ENCODE measurements at regions not wholly inside any gene's neighbourhood (a gene's known extent, or its start where the extent isn't known, plus 50 kb on each side); places are given as distances from the start of the nearest gene placed in this dataset.

DNA sequence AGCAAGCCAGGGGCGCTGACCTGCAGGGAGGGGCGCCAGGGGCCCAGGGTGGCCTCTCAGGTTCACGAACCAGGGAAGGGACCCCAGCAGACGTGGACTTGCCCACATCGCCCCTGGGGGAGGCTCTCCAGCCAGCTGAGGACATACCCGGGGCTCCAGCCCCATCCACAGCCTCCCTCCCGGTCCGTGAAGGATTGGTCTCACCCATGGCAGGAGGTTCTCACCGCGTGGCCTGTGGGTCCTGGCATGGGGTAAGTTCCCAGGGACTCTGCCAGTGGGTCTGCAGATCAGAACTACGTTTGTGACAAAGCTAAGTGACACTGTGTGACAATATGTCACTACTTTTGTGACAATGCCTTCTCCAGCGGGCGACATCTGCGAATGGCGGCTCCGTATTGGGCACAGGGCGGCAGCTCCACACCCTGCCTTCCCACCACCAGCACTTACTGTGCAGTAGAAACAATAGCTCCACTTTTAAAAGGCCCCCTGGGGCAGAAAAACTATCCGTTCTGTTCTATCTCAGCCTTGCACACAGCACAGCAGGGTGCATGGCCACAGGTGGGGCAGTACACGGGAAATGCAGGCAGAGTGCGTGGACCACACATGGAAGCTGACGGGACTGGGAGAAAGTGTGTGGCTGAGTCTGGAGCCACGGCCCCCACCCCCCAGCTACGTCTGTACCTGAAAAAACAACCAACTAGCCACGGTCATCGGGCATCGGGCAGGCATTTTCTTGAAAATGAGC, 65.2 kb upstream of the CTDP1 start:
- Histone ChIP-seq H3K4me1 (ENCODE audit: control insufficient read depth in 2 of 2, insufficient read depth in 2 of 2, low read length in 2 of 2) (no peaks in the 10 kb centered on the region), H3K27ac (ENCODE audit: low read depth in 1 of 2, low read length in 1 of 2) (no peak overlapping the region), H3K36me3 (ENCODE audit: control insufficient read depth in 2 of 2, insufficient read depth in 2 of 2, low read length in 1 of 2) (no peaks in the 10 kb centered on the region), H3K9me3 (ENCODE audit: control insufficient read depth in 2 of 2, insufficient read depth in 1 of 2, low read length in 1 of 2) (peaks cover 0 to 9% of the 10 kb centered on the region in 2 donors), H3K4me3 (ENCODE audit: low read length in 2 of 2) (no peak overlapping the region), H3K27me3 (ENCODE audit: control insufficient read depth in 2 of 2, insufficient read depth in 1 of 2, low read length in 1 of 2) (peaks cover 3 to 14% of the 10 kb centered on the region in 2 donors)
- DNase-seq (ENCODE audit: low read depth in 6 of 9, low spot score in 9 of 9): no peak
- 94% methylated on average over 26 of the region's 26 CpGs for WGBS

DNA sequence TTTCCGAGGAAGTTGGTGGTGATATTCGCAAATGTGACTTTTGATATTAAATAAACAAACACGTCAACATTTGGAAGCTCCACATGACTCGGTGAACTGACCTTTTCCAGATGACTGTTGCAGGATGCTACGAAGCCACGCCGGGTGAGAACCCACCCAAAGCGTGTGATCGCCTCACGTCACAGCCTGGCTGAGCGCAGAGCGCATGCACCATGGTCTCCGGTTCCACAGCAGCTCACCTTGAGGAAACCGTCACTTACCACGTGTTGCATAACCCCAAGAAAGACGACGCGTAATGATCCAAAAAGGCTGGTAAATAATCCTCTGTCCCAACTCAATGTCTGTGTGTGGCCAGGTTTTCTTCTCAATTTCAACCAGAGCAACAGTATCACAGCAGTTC, 64.5 kb upstream of the CTDP1 start:
- Histone ChIP-seq H3K27ac (ENCODE audit: low read depth in 1 of 2, low read length in 1 of 2) (no peak overlapping the region), H3K9me3 (ENCODE audit: control insufficient read depth in 2 of 2, insufficient read depth in 1 of 2, low read length in 1 of 2) (peaks cover 0 to 9% of the 10 kb centered on the region in 2 donors), H3K4me1 (ENCODE audit: control insufficient read depth in 2 of 2, insufficient read depth in 2 of 2, low read length in 2 of 2) (no peaks in the 10 kb centered on the region), H3K36me3 (ENCODE audit: control insufficient read depth in 2 of 2, insufficient read depth in 2 of 2, low read length in 1 of 2) (no peaks in the 10 kb centered on the region), H3K27me3 (ENCODE audit: control insufficient read depth in 2 of 2, insufficient read depth in 1 of 2, low read length in 1 of 2) (peaks cover 3 to 14% of the 10 kb centered on the region in 2 donors), H3K4me3 (ENCODE audit: low read length in 2 of 2) (no peak overlapping the region)
- WGBS: 91% methylated on average over 18 of the region's 18 CpGs
- no peak for DNase-seq (ENCODE audit: low read depth in 6 of 9, low spot score in 9 of 9)

- H3K9me3 ChIP-seq (ENCODE audit: control insufficient read depth in 2 of 2, insufficient read depth in 1 of 2, low read length in 1 of 2): peaks cover 0 to 9% of the 10 kb centered on the region in 2 donors
- H3K27ac ChIP-seq (ENCODE audit: low read depth in 1 of 2, low read length in 1 of 2): no peak overlapping the region
- DNase-seq (ENCODE audit: low read depth in 6 of 9, low spot score in 9 of 9): no peak
- 94% methylated on average over 7 of the region's 7 CpGs for WGBS
- H3K36me3 ChIP-seq (ENCODE audit: control insufficient read depth in 2 of 2, insufficient read depth in 2 of 2, low read length in 1 of 2): no peaks in the 10 kb centered on the region
- no peaks in the 10 kb centered on the region for H3K4me1 ChIP-seq (ENCODE audit: control insufficient read depth in 2 of 2, insufficient read depth in 2 of 2, low read length in 2 of 2)
- peaks cover 3 to 14% of the 10 kb centered on the region in 2 donors for H3K27me3 ChIP-seq (ENCODE audit: control insufficient read depth in 2 of 2, insufficient read depth in 1 of 2, low read length in 1 of 2)
- H3K4me3 ChIP-seq (ENCODE audit: low read length in 2 of 2): no peak overlapping the region
Observed at GRCh38 chr18:79615586-79615985, 64.0 kb upstream of the CTDP1 start.

GRCh38 chr18:79616651-79617510, 62.7 kb upstream of the CTDP1 start:
- Histone ChIP-seq H3K4me3 (ENCODE audit: low read length in 2 of 2) (peak overlapping the region in 1 of 2 donors; percentile 1), H3K9me3 (ENCODE audit: control insufficient read depth in 2 of 2, insufficient read depth in 1 of 2, low read length in 1 of 2) (peaks cover 0 to 9% of the 10 kb centered on the region in 2 donors), H3K36me3 (ENCODE audit: control insufficient read depth in 2 of 2, insufficient read depth in 2 of 2, low read length in 1 of 2) (no peaks in the 10 kb centered on the region), H3K27ac (ENCODE audit: low read depth in 1 of 2, low read length in 1 of 2) (no peak overlapping the region), H3K27me3 (ENCODE audit: control insufficient read depth in 2 of 2, insufficient read depth in 1 of 2, low read length in 1 of 2) (peaks cover 3 to 14% of the 10 kb centered on the region in 2 donors), H3K4me1 (ENCODE audit: control insufficient read depth in 2 of 2, insufficient read depth in 2 of 2, low read length in 2 of 2) (no peaks in the 10 kb centered on the region)
- DNase-seq (ENCODE audit: low read depth in 6 of 9, low spot score in 9 of 9): no peak
- 45% methylated on average over 77 of the region's 89 CpGs for WGBS

DNA sequence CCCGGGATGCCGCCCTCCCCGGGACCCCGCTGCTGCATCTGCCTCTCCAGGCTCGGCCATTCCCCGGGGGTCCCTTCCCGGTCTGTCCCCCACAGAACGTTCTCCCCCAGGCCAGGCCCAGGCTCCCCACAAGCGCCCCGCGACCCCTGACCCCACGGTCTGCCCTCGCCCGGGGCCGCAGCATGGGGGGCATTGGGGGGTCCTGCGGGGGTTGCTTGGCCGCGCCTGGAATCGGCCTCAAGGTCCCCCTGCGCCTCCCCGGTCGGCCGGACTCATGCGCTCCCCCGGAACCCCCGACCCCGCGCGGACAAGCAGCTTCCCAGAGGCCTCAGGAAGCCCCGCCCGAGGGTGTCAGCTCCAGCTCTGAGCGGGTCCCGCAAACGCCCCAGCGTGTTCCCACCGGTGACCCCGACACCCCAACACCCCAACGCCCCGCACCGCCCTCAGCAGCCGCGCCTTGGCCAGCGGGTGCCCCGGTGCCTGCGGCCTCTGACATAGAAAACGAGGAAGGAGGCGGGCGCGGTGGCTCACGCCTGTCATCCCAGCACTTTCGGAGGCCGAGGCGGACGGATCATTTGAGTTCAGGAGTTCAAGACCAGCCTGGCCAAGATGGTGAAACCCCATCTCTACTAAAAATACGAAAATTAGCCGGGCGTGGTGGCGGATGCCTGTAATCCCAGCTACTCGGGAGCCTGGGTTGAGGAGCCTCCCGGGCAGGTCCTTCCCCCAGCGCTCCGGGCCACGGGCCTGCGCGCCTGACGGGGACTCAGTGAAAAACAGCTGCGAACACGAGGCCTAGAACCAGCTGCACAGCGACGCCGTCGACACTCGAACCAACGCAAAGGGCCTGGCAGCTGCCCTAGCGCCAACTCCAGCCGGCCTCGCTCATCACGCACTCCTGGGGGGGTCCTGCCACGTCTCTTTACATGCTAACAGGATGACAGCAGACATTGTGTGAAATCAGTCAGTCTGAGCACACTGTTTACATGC, 61.8 kb upstream of the CTDP1 start:
- Histone ChIP-seq H3K4me1 (ENCODE audit: control insufficient read depth in 2 of 2, insufficient read depth in 2 of 2, low read length in 2 of 2) (no peaks in the 10 kb centered on the region), H3K36me3 (ENCODE audit: control insufficient read depth in 2 of 2, insufficient read depth in 2 of 2, low read length in 1 of 2) (no peaks in the 10 kb centered on the region), H3K27me3 (ENCODE audit: control insufficient read depth in 2 of 2, insufficient read depth in 1 of 2, low read length in 1 of 2) (peaks cover 3 to 14% of the 10 kb centered on the region in 2 donors), H3K9me3 (ENCODE audit: control insufficient read depth in 2 of 2, insufficient read depth in 1 of 2, low read length in 1 of 2) (peaks cover 0 to 9% of the 10 kb centered on the region in 2 donors), H3K27ac (ENCODE audit: low read depth in 1 of 2, low read length in 1 of 2) (no peak overlapping the region), H3K4me3 (ENCODE audit: low read length in 2 of 2) (no peak overlapping the region)
- no peak for DNase-seq (ENCODE audit: low read depth in 6 of 9, low spot score in 9 of 9)
- 70% methylated on average over 79 of the region's 79 CpGs for WGBS

GRCh38 chr18:79620576-79621165, 58.9 kb upstream of the CTDP1 start:
- Histone ChIP-seq H3K36me3 (ENCODE audit: control insufficient read depth in 2 of 2, insufficient read depth in 2 of 2, low read length in 1 of 2) (no peaks in the 10 kb centered on the region), H3K27me3 (ENCODE audit: control insufficient read depth in 2 of 2, insufficient read depth in 1 of 2, low read length in 1 of 2) (peaks cover 3 to 24% of the 10 kb centered on the region in 2 donors), H3K9me3 (ENCODE audit: control insufficient read depth in 2 of 2, insufficient read depth in 1 of 2, low read length in 1 of 2) (peaks cover 0 to 9% of the 10 kb centered on the region in 2 donors), H3K27ac (ENCODE audit: low read depth in 1 of 2, low read length in 1 of 2) (no peak overlapping the region), H3K4me1 (ENCODE audit: control insufficient read depth in 2 of 2, insufficient read depth in 2 of 2, low read length in 2 of 2) (peaks cover 7 to 17% of the 10 kb centered on the region in 2 donors), H3K4me3 (ENCODE audit: low read length in 2 of 2) (no peak overlapping the region)
- no peak for DNase-seq (ENCODE audit: low read depth in 6 of 9, low spot score in 9 of 9)
- 87% methylated on average over 20 of the region's 20 CpGs for WGBS

- Histone ChIP-seq H3K36me3 (ENCODE audit: control insufficient read depth in 2 of 2, insufficient read depth in 2 of 2, low read length in 1 of 2) (no peaks in the 10 kb centered on the region), H3K9me3 (ENCODE audit: control insufficient read depth in 2 of 2, insufficient read depth in 1 of 2, low read length in 1 of 2) (peaks cover 0 to 9% of the 10 kb centered on the region in 2 donors), H3K4me3 (ENCODE audit: low read length in 2 of 2) (no peak overlapping the region), H3K27me3 (ENCODE audit: control insufficient read depth in 2 of 2, insufficient read depth in 1 of 2, low read length in 1 of 2) (peaks cover 2 to 27% of the 10 kb centered on the region in 2 donors), H3K4me1 (ENCODE audit: control insufficient read depth in 2 of 2, insufficient read depth in 2 of 2, low read length in 2 of 2) (peaks cover 7 to 19% of the 10 kb centered on the region in 2 donors), H3K27ac (ENCODE audit: low read depth in 1 of 2, low read length in 1 of 2) (no peak overlapping the region)
- WGBS: 97% methylated on average over 14 of the region's 14 CpGs
- DNase-seq (ENCODE audit: low read depth in 6 of 9, low spot score in 9 of 9): no peak
Observed at GRCh38 chr18:79621501-79621900, 58.1 kb upstream of the CTDP1 start.

DNA sequence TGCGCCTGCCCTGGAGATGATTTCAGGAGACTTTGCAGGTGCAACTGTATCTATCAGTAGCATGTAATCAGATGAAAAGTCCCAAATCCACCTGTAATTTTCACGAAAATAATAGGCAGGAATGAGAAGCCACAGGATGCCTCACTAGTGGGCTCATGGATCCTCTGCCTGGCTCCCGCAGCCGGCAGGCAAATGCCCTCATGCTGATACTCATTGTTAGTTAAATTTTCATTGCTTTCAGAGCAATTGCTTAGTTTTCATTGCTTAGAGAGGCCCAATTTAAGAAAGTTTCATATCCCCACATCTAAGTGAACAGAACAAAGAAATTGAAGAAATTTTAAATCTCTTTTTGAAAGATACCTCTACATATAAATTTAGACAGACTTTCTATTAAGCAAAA, 57.6 kb upstream of the CTDP1 start:
- no peak overlapping the region for H3K4me3 ChIP-seq (ENCODE audit: low read length in 2 of 2)
- peaks cover 7 to 19% of the 10 kb centered on the region in 2 donors for H3K4me1 ChIP-seq (ENCODE audit: control insufficient read depth in 2 of 2, insufficient read depth in 2 of 2, low read length in 2 of 2)
- WGBS: 97% methylated on average over 4 of the region's 4 CpGs
- peaks cover 0 to 9% of the 10 kb centered on the region in 2 donors for H3K9me3 ChIP-seq (ENCODE audit: control insufficient read depth in 2 of 2, insufficient read depth in 1 of 2, low read length in 1 of 2)
- no peak overlapping the region for H3K27ac ChIP-seq (ENCODE audit: low read depth in 1 of 2, low read length in 1 of 2)
- no peaks in the 10 kb centered on the region for H3K36me3 ChIP-seq (ENCODE audit: control insufficient read depth in 2 of 2, insufficient read depth in 2 of 2, low read length in 1 of 2)
- DNase-seq (ENCODE audit: low read depth in 6 of 9, low spot score in 9 of 9): no peak
- peaks cover 0 to 22% of the 10 kb centered on the region in 2 donors for H3K27me3 ChIP-seq (ENCODE audit: control insufficient read depth in 2 of 2, insufficient read depth in 1 of 2, low read length in 1 of 2)

All from thymus (tissue), 11 donors.